NCI-H2171 (cell line): ENCODE measurements at regions not wholly inside any gene's neighbourhood (a gene's known extent, or its start where the extent isn't known, plus 50 kb on each side); places are given as distances from the start of the nearest gene placed in this dataset.

Source experiments
- DNase-seq: peaks from one replicate; lab custom pipeline; 2025; lab: John Stamatoyannopoulos, UW

GRCh38 chr18:28712796-28713425, 536.0 kb upstream of the CDH2 start:
- DNase-seq = no peak

- no peak for DNase-seq
Measured at GRCh38 chr18:28712172-28712571, 535.2 kb upstream of the CDH2 start.

- no peak for DNase-seq
Measured at GRCh38 chr18:28711096-28711495, 534.2 kb upstream of the CDH2 start.

GRCh38 chr18:28707006-28707405, 530.1 kb upstream of the CDH2 start:
- DNase-seq = no peak

GRCh38 chr18:28706397-28706796, 529.5 kb upstream of the CDH2 start:
- DNase-seq = no peak

- no peak for DNase-seq
Measured at GRCh38 chr18:28705482-28705881, 528.6 kb upstream of the CDH2 start.

GRCh38 chr18:28692337-28692736, 515.4 kb upstream of the CDH2 start:
- DNase-seq = no peak

- DNase-seq = no peak
Measured at GRCh38 chr18:28691496-28691840, 514.5 kb upstream of the CDH2 start.

GRCh38 chr18:28690836-28691495, 514.0 kb upstream of the CDH2 start:
- DNase-seq = no peak

- DNase-seq = no peak
Measured at GRCh38 chr18:28690100-28690499, 513.2 kb upstream of the CDH2 start.

- DNase-seq = no peak
Measured at GRCh38 chr18:28689588-28689987, 512.7 kb upstream of the CDH2 start.

- no peak for DNase-seq
Measured at GRCh38 chr18:28684746-28685355, 507.9 kb upstream of the CDH2 start.

GRCh38 chr18:28682912-28683311, 506.0 kb upstream of the CDH2 start:
- DNase-seq = no peak

- DNase-seq = no peak
Measured at GRCh38 chr18:28669165-28669564, 492.2 kb upstream of the CDH2 start.

GRCh38 chr18:28666216-28666615, 489.3 kb upstream of the CDH2 start:
- DNase-seq = no peak

GRCh38 chr18:28657961-28658360, 481.0 kb upstream of the CDH2 start:
- DNase-seq = no peak

GRCh38 chr18:28652654-28653053, 475.7 kb upstream of the CDH2 start:
- no peak for DNase-seq

- DNase-seq = no peak
Measured at GRCh38 chr18:28651298-28651697, 474.4 kb upstream of the CDH2 start.

- no peak for DNase-seq
Measured at GRCh38 chr18:28650860-28651259, 473.9 kb upstream of the CDH2 start.

GRCh38 chr18:28647961-28648360, 471.0 kb upstream of the CDH2 start:
- no peak for DNase-seq

- no peak for DNase-seq
Measured at GRCh38 chr18:28637897-28638296, 461.0 kb upstream of the CDH2 start.

GRCh38 chr18:28635530-28635929, 458.6 kb upstream of the CDH2 start:
- no peak for DNase-seq

GRCh38 chr18:28626756-28627155, 449.8 kb upstream of the CDH2 start:
- no peak for DNase-seq

GRCh38 chr18:28607991-28608390, 431.1 kb upstream of the CDH2 start:
- DNase-seq = no peak
